K562 (cell line): ENCODE measurements at regions not wholly inside any gene's neighbourhood (a gene's known extent, or its start where the extent isn't known, plus 50 kb on each side); places are given as distances from the start of the nearest gene placed in this dataset.

ENCODE experiments used
- ATF4 ChIP-seq: fragments of 450-650 bp; formaldehyde crosslinking; IDR thresholded peaks from 2 replicates; pipeline ENCODE4 v1.4.0; 2022; ENCODE audit warnings: mild to moderate bottlenecking, moderate library complexity
- BDP1 ChIP-seq: IDR thresholded peaks from 3 replicates; pipeline ENCODE4 v1.6.1; 2011; ENCODE audit not compliant: insufficient read length, insufficient read depth
- CREB3L1 ChIP-seq: fragments of 450-650 bp; IDR thresholded peaks from 2 replicates; pipeline ENCODE4 v1.6.1; 2014; ENCODE audit warnings: low read depth, mild to moderate bottlenecking, moderate library complexity, borderline replicate concordance
- CTBP1 ChIP-seq: fragments of 450-650 bp; IDR thresholded peaks from 2 replicates; pipeline ENCODE4 v1.6.1; 2016; ENCODE audit warnings: borderline replicate concordance
- FOXK1 ChIP-seq: sonication (generic); formaldehyde crosslinking; IDR thresholded peaks from 2 replicates; pipeline ENCODE4 v1.8.0; 2022; ENCODE audit warnings: missing genetic modification reagents, mild to moderate bottlenecking, borderline replicate concordance
- MLLT1 ChIP-seq, 2 experiments: fragments of 450-650 bp; IDR thresholded peaks; 2 replicates each; pipeline ENCODE4 v1.6.1; 2016
- MYNN ChIP-seq, 2 experiments: sonication (generic); formaldehyde crosslinking in 1 of 2; IDR thresholded peaks; 2 replicates each; pipeline versions ENCODE4 v1.5.0 to v1.6.1; 2016 to 2020; ENCODE audit warnings: antibody characterized with exemption in 1 of 2, missing genetic modification reagents in 1 of 2
- NR2C1 ChIP-seq, 2 experiments: fragments of 450-650 bp; IDR thresholded peaks; 2 replicates each; pipeline ENCODE4 v1.6.1; 2017; ENCODE audit warnings: mild to moderate bottlenecking in 2 of 2, antibody characterized with exemption in 1 of 2, inconsistent platforms in 1 of 2, missing compliant biosample characterization in 1 of 2, missing genetic modification characterization in 1 of 2
- NR2C2 ChIP-seq, 2 experiments: fragments of 200-800 bp in 1 of 2; sonication (Bioruptor generic) in 1 of 2; sonication (generic) in 1 of 2; formaldehyde crosslinking in 1 of 2; IDR thresholded peaks; 2 replicates each; pipeline versions ENCODE4 v1.6.1 to v1.8.0; 2016 to 2022; ENCODE audit warnings: mild to moderate bottlenecking in 1 of 2, missing compliant biosample characterization in 1 of 2, missing genetic modification characterization in 1 of 2, missing genetic modification reagents in 1 of 2
- NR3C1 ChIP-seq: sonication (generic); formaldehyde crosslinking; IDR thresholded peaks from 2 replicates; pipeline ENCODE4 v1.8.1; 2022; ENCODE audit warnings: missing genetic modification reagents
- POLR3A ChIP-seq: IDR thresholded peaks from 2 replicates; pipeline ENCODE4 v1.6.1; 2011; ENCODE audit warnings: borderline replicate concordance, mild to moderate bottlenecking, moderate library complexity; ENCODE audit not compliant: insufficient read length, insufficient read depth; ENCODE audit errors: extremely low read depth
- RCOR1 ChIP-seq, 2 experiments: IDR thresholded peaks; 2 replicates each; pipeline ENCODE4 v1.6.1; 2012; ENCODE audit warnings: low read depth in 2 of 2, low read length in 2 of 2, borderline replicate concordance in 1 of 2, improper control_type of control experiment in 1 of 2
- SIN3B ChIP-seq: fragments of 450-650 bp; IDR thresholded peaks from 2 replicates; pipeline ENCODE4 v1.6.1; 2017; ENCODE audit warnings: low read depth, mild to moderate bottlenecking, moderate library complexity
- SMC3 ChIP-seq: conservative IDR thresholded peaks from 2 replicates; pipeline ENCODE4 v1.6.1; 2011; ENCODE audit warnings: low read depth, low read length, improper control_type of control experiment; ENCODE audit not compliant: insufficient read depth
- ZBTB49 ChIP-seq: sonication (generic); formaldehyde crosslinking; IDR thresholded peaks from 2 replicates; pipeline ENCODE4 v1.8.0; 2022; ENCODE audit warnings: missing genetic modification reagents, mild to moderate bottlenecking, borderline replicate concordance
- ZNF197 ChIP-seq: fragments of 200-800 bp; sonication (Bioruptor generic); IDR thresholded peaks from 2 replicates; pipeline ENCODE4 v1.6.1; 2016; ENCODE audit warnings: low read depth, missing genetic modification characterization, missing compliant biosample characterization
- ZNF3 ChIP-seq: fragments of 250-450 bp; sonication (Bioruptor Pico); IDR thresholded peaks from 2 replicates; pipeline ENCODE4 v1.5.0; 2021; ENCODE audit warnings: mild to moderate bottlenecking, moderate library complexity
- ZNF395 ChIP-seq: fragments of 200-800 bp; sonication (Bioruptor generic); IDR thresholded peaks from 2 replicates; pipeline ENCODE4 v1.6.1; 2017; ENCODE audit warnings: missing genetic modification characterization, missing compliant biosample characterization

- no peak for TF ChIP-seq NR2C1 (IDR thresholded peaks at IDR 0.05)
- no peak for TF ChIP-seq NR2C1 (tag; IDR thresholded peaks at IDR 0.05)
- TF ChIP-seq RCOR1 (IDR thresholded peaks at IDR 0.05; ENCODE audit: borderline replicate concordance in 1 of 2, low read depth in 2 of 2, low read length in 2 of 2) = 0 out of 4 replicates have a peak, but pooled peaks of 1 of the 2 experiments have one; percentile 4
- TF ChIP-seq MLLT1 (IDR thresholded peaks at IDR 0.05) = no peak
- TF ChIP-seq NR3C1 (CRISPR knock-in tag) = no peak
- no peak for TF ChIP-seq MYNN (IDR thresholded peaks at IDR 0.05)
- TF ChIP-seq MYNN (CRISPR knock-in tag; IDR thresholded peaks at IDR 0.05) = no peak
- no peak for TF ChIP-seq CREB3L1
- no peak for TF ChIP-seq ZNF395 (CRISPR knock-in tag)
- TF ChIP-seq NR2C2 (CRISPR knock-in tag; IDR thresholded peaks at IDR 0.05) = no peak
- peak; percentile 32; the same call in 1 of the 2 replicates for TF ChIP-seq NR2C2 (tag; IDR thresholded peaks at IDR 0.05)
- no peak for TF ChIP-seq SMC3
- TF ChIP-seq FOXK1 = no peak
- no peak for TF ChIP-seq ZNF197 (CRISPR knock-in tag)
- no peak for TF ChIP-seq ZBTB49 (CRISPR knock-in tag)
- no peak for TF ChIP-seq BDP1
- 0 out of 2 replicates have a peak, but pooled peaks have one; percentile 5 for TF ChIP-seq CTBP1
- no peak for TF ChIP-seq SIN3B
- no peak for TF ChIP-seq ATF4
- TF ChIP-seq ZNF3 = no peak
- no peak for TF ChIP-seq POLR3A
These were observed 149.8 kb downstream of the ICE1 start (continued) for GRCh38 chr5:5572010-5572865.
